Kidney (tissue), 13 donors: ENCODE measurements at regions not wholly inside any gene's neighbourhood (a gene's known extent, or its start where the extent isn't known, plus 50 kb on each side); places are given as distances from the start of the nearest gene placed in this dataset.
A peak's percentile ranks its signal among the peaks of the same experiment; 100 is the strongest.

Experiments
- DNase-seq, 5 donors: peaks; one replicate each; pipeline ENCODE4 v3.0.0-alpha.2; 2013 to 2020
- FAIRE-seq: peaks from 2 replicates; lab custom pipeline; 2012; peaks lifted over from hg19 to GRCh38; lab: Jason Lieb, UNC
- H3K27ac ChIP-seq, 2 donors: one replicate each; pipeline ENCODE4 v1.7.0; 2013; ENCODE audit warnings: low read depth in 2 of 2, low read length in 2 of 2, inconsistent platforms in 1 of 2
- H3K27me3 ChIP-seq: one replicate; pipeline ENCODE4 v1.7.1; 2013; ENCODE audit warnings: low read length, inconsistent platforms; ENCODE audit not compliant: control insufficient read depth, insufficient read depth
- H3K36me3 ChIP-seq, 3 donors: one replicate each; pipeline versions ENCODE4 v1.7.0 to v1.7.1; 2013; ENCODE audit warnings: low read length in 3 of 3, control low read depth in 1 of 3, inconsistent platforms in 1 of 3; ENCODE audit not compliant: insufficient read depth in 3 of 3, control insufficient read depth in 2 of 3
- H3K4me1 ChIP-seq, 3 donors: one replicate each; pipeline versions ENCODE4 v1.7.0 to v1.7.1; 2013; ENCODE audit warnings: low read length in 3 of 3, inconsistent platforms in 1 of 3, low read depth in 1 of 3; ENCODE audit not compliant: control insufficient read depth in 2 of 3, insufficient read depth in 2 of 3
- H3K4me3 ChIP-seq, 3 donors: one replicate each; pipeline versions ENCODE4 v1.7.0 to v1.8.1; 2013; ENCODE audit warnings: low read length in 3 of 3, control low read depth in 1 of 3, inconsistent platforms in 1 of 3
- H3K9ac ChIP-seq, 3 donors: one replicate each; pipeline versions ENCODE4 v1.7.0 to v1.7.1; 2013; ENCODE audit warnings: low read length in 3 of 3, control low read depth in 1 of 3, inconsistent platforms in 1 of 3
- H3K9me3 ChIP-seq, 3 donors: one replicate each; pipeline versions ENCODE4 v1.7.0 to v1.7.1; 2013; ENCODE audit warnings: low read length in 3 of 3, control low read depth in 1 of 3, inconsistent platforms in 1 of 3; ENCODE audit not compliant: control insufficient read depth in 2 of 3, insufficient read depth in 1 of 3
- CTCF ChIP-seq: IDR thresholded peaks from 3 replicates; pipeline ENCODE4 v1.5.1; 2012; ENCODE audit warnings: mild to moderate bottlenecking, moderate library complexity, borderline replicate concordance; ENCODE audit not compliant: insufficient read depth; ENCODE audit errors: extremely low read depth
- intact Hi-C: fragments of 100-400 bp; cut with DNase I; formaldehyde crosslinking; loops from one replicate; pipeline ENCODE4 v1.11.1; 2022
- donor health status: control.
- donor health status: control.
- donor health status: control.
- donor health status: control.
- donor health status: control.
- donor health status: DM: yes; HTN: yes; CAD: no.
- donor health status: Normal renal cell carcinoma (clear cell type).

DNA sequence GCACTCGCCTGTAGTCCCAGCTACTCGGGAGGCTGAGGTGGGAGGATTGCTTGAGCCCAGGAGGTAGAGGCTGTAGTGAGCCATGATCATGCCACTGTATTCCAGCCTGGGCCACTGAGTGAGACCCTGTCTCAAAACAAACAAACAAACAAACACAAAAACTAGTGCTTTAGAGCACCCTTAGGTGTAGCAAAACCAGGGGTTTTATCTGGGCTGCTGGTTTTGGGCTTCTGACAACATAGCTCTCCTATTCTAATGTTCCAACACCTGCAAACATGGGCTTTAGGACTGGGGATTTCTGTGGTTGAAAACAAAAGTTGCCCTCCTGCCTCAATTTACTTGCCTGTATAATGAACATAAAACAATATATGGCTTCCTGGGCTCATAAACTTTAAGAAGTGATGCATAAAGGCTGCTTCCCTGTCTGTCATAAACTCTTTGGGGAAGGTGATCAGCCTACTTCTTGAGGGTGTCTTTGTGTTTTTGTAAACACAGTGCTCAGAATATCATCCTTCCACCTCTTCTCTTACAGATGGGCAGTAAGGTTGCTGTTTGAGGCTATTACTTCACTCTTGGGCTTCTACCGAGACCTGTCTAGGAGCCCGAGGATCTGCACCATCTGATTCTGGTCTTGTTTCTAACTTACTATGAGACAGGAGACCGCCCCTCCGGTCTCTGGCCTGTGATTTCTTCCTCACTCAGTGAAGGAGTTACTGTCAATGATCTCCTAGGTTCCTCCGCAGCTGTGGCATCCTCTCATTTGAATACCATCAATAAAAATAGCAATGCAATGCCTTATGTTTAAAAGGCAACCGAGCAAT lies 246.5 kb downstream of the MYCN start:
- no peak for DNase-seq
- TF ChIP-seq CTCF, result no peak
- H3K9me3 ChIP-seq, result no peaks in the 10 kb centered on the region
- H3K27ac ChIP-seq, result no peak overlapping the region
- H3K4me1 ChIP-seq, result no peaks in the 10 kb centered on the region
- H3K4me3 ChIP-seq, result no peak overlapping the region
- intact Hi-C loops, result no loop called here
- no peaks in the 10 kb centered on the region for H3K27me3 ChIP-seq
- no peaks in the 10 kb centered on the region for H3K36me3 ChIP-seq
- no peak overlapping the region for H3K9ac ChIP-seq
- FAIRE-seq, result no peak

DNA sequence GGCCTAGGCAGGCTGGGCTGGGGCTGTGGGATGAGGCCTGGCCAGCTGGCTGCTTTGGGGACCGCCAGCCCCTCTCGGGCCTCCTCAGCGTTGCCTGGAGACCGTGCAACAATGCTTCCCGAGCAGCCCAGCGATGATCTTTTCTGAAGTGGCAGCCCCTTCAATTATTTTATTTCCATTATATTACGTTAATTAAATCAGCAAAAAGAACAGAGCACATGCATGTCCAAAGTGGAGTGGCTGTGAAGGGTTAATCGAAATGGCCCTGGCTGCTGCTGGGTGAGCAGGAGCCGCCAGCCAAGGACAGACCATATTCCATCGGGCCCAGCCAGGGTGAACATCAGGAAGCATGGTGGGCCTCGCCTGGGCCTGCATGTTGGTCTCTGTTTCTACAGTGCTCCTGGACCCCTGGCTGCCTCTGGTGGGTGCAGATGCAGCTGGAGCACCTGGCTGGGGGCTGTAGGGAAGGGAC lies 245.5 kb downstream of the MYCN start:
- peak in 3 of 5 donors; percentile 19 to 58 (median 24) for DNase-seq
- Histone ChIP-seq H3K4me3 (no peak overlapping the region), H3K27ac (no peak overlapping the region), H3K36me3 (no peaks in the 10 kb centered on the region), H3K4me1 (no peaks in the 10 kb centered on the region), H3K27me3 (no peaks in the 10 kb centered on the region), H3K9me3 (no peaks in the 10 kb centered on the region), H3K9ac (no peak overlapping the region)
- no peak for TF ChIP-seq CTCF
- intact Hi-C loops, result no loop called here
- no peak for FAIRE-seq

DNA sequence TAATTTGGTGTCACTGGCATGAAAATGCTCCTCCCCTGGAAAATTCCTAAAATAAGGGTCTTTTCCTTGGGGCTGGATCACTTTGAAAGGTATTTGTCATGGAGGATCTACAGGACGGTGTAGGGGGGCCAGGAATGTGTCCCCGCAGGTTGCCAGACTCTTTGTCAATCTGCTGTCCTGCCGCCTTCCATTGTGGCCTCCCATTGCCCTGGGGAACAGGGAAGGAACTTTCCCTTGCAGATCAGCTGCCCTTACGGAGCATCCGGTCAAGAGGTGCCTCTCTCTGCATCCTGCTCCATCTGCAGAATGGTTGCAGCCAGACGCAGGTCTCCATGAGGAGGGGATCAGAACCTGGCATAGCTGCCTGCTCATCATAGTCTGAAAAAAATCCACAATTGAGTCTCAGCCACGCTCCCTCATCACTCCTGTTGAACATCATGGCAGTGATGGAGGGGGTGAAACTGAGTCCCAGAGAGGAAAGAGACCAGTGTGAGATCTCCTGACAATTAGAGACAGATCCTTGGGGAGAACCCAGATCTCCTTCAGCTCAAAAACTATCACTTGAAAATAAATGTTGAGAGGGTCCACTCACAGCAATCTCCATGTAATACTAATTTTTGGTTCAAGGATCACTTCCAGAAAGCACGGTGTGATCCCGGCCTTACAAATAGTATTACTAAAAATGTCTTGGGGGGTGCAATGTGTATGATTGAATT lies 244.8 kb downstream of the MYCN start:
- Histone ChIP-seq H3K27me3 (no peaks in the 10 kb centered on the region), H3K36me3 (no peaks in the 10 kb centered on the region), H3K27ac (no peak overlapping the region), H3K9ac (no peak overlapping the region), H3K9me3 (no peaks in the 10 kb centered on the region), H3K4me3 (no peak overlapping the region), H3K4me1 (no peaks in the 10 kb centered on the region)
- intact Hi-C loops, result no loop called here
- TF ChIP-seq CTCF, result no peak
- DNase-seq (no peak), FAIRE-seq (no peak)
